SK-N-SH (cell line): ENCODE measurements at regions not wholly inside any gene's neighbourhood (a gene's known extent, or its start where the extent isn't known, plus 50 kb on each side); places are given as distances from the start of the nearest gene placed in this dataset.

Experiments
- CTCF ChIA-PET: fragments of 300-600, 350-600 bp; formaldehyde crosslinking; extraction: SDS; loops from one replicate; lab custom pipeline; 2021; lab: Yijun Ruan, JAX
- POLR2A ChIA-PET: fragments of 350-600 bp; sonication (Branson Sonifier 250); formaldehyde crosslinking; extraction: SDS; loops from one replicate; lab custom pipeline; 2020; ENCODE audit warnings: antibody characterized with exemption, inconsistent platforms; lab: Yijun Ruan, JAX
- DNase-seq: peaks from one replicate; pipeline ENCODE4 v3.0.0; 2012
- H2AFZ ChIP-seq: fragments of 200-600 bp; sonication (generic); 2 replicates; pipeline ENCODE4 v1.8.1; 2016; ENCODE audit warnings: antibody characterized with exemption, mild to moderate bottlenecking, low read depth
- H3F3A ChIP-seq: fragments of 200-600 bp; sonication (generic); replicated peaks from 2 replicates; pipeline ENCODE3; 2016; ENCODE audit warnings: antibody characterized with exemption, mild to moderate bottlenecking; ENCODE audit not compliant: insufficient read depth
- H3K27ac ChIP-seq, 2 experiments: fragments of 200-500 bp in 1 of 2; fragments of 200-600 bp in 1 of 2; sonication (Bioruptor generic) in 1 of 2; sonication (generic), shearing (Covaris generic) in 1 of 2; 2 replicates each; pipeline versions ENCODE4 v1.5.1 to v1.6.1; 2014 to 2016; ENCODE audit warnings: low read depth in 2 of 2, inconsistent platforms in 1 of 2, low read length in 1 of 2, mild to moderate bottlenecking in 1 of 2, mixed read lengths in 1 of 2
- H3K27me3 ChIP-seq: fragments of 200-600 bp; sonication (generic), shearing (Covaris generic); 2 replicates; pipeline ENCODE4 v1.6.1; 2016; ENCODE audit warnings: mixed run types; ENCODE audit not compliant: insufficient read depth
- H3K36me3 ChIP-seq, 2 experiments: fragments of 200-500 bp in 1 of 2; fragments of 200-600 bp in 1 of 2; sonication (Bioruptor generic) in 1 of 2; sonication (generic) in 1 of 2; replicated peaks in 1 of 2; 2 replicates each; pipeline versions ENCODE3 to v1.5.1; 2014 to 2016; ENCODE audit warnings: low read length in 1 of 2, mild to moderate bottlenecking in 1 of 2; ENCODE audit not compliant: insufficient read depth in 2 of 2, control insufficient read depth in 1 of 2
- H3K4me1 ChIP-seq, 2 experiments: fragments of 200-500 bp in 1 of 2; fragments of 200-600 bp in 1 of 2; sonication (Bioruptor generic) in 1 of 2; sonication (generic), shearing (Covaris generic) in 1 of 2; 2 replicates each; pipeline versions ENCODE4 v1.5.1 to v1.6.1; 2014 to 2016; ENCODE audit warnings: low read depth in 1 of 2, low read length in 1 of 2, mixed run types in 1 of 2; ENCODE audit not compliant: insufficient read depth in 2 of 2, control insufficient read depth in 1 of 2
- H3K4me2 ChIP-seq: fragments of 200-600 bp; sonication (generic), shearing (Covaris generic); 2 replicates; pipeline ENCODE4 v1.6.1; 2017; ENCODE audit warnings: mixed run types
- H3K4me3 ChIP-seq, 2 experiments: fragments of 200-500 bp in 1 of 2; fragments of 200-600 bp in 1 of 2; sonication (Bioruptor generic) in 1 of 2; sonication (generic), shearing (Covaris generic) in 1 of 2; 2 replicates each; pipeline versions ENCODE4 v1.5.1 to v1.8.1; 2014 to 2016; ENCODE audit warnings: low read depth in 2 of 2, inconsistent platforms in 1 of 2, low read length in 1 of 2, mild to moderate bottlenecking in 1 of 2, mixed read lengths in 1 of 2, moderate library complexity in 1 of 2
- H3K79me2 ChIP-seq: fragments of 200-600 bp; sonication (generic); 2 replicates; pipeline ENCODE4 v1.8.1; 2017; ENCODE audit warnings: mild to moderate bottlenecking; ENCODE audit not compliant: insufficient read depth
- H3K9ac ChIP-seq: fragments of 200-600 bp; sonication (generic); 2 replicates; pipeline ENCODE4 v1.6.1; 2017; ENCODE audit warnings: mixed run types
- H3K9me2 ChIP-seq: fragments of 200-600 bp; sonication (generic); 2 replicates; pipeline ENCODE4 v1.6.1; 2017; ENCODE audit warnings: mixed run types
- H3K9me3 ChIP-seq: fragments of 200-600 bp; sonication (generic); 2 replicates; pipeline ENCODE4 v1.6.1; 2017; ENCODE audit warnings: mixed run types, mild to moderate bottlenecking, moderate library complexity
- H4K20me1 ChIP-seq: fragments of 200-600 bp; sonication (generic); 2 replicates; pipeline ENCODE4 v1.6.1; 2017; ENCODE audit warnings: mild to moderate bottlenecking, mixed run types; ENCODE audit not compliant: insufficient read depth
- CTCF ChIP-seq: fragments of 200-600 bp; sonication (generic); IDR thresholded peaks from 2 replicates; pipeline ENCODE4 v1.6.1; 2017; ENCODE audit warnings: antibody characterized with exemption, mild to moderate bottlenecking, moderate library complexity
- ELF1 ChIP-seq: IDR thresholded peaks from 2 replicates; pipeline ENCODE4 v1.4.0; 2012
- EZH2phosphoT487 ChIP-seq: fragments of 200-600 bp; sonication (generic); IDR thresholded peaks from 2 replicates; pipeline ENCODE4 v1.6.1; 2017; ENCODE audit warnings: low read depth, mixed run types, mild to moderate bottlenecking, antibody characterized with exemption, moderate library complexity, borderline replicate concordance
- FOXM1 ChIP-seq: IDR thresholded peaks from 2 replicates; pipeline ENCODE4 v1.4.0; 2012; ENCODE audit warnings: low read depth, mild to moderate bottlenecking
- POLR2AphosphoS5 ChIP-seq: IDR thresholded peaks from 2 replicates; pipeline ENCODE4 v1.6.1; 2012; ENCODE audit warnings: low read depth, low read length
- REST ChIP-seq: IDR thresholded peaks from 2 replicates; pipeline ENCODE4 v1.6.1; 2012; ENCODE audit warnings: mild to moderate bottlenecking, low read depth, low read length, moderate library complexity
- RFX5 ChIP-seq: IDR thresholded peaks from 2 replicates; pipeline ENCODE4 v1.6.1; 2012; ENCODE audit warnings: mild to moderate bottlenecking, improper control_type of control experiment, low read length
- RXRA ChIP-seq: IDR thresholded peaks from 2 replicates; pipeline ENCODE4 v1.4.0; 2012; ENCODE audit warnings: low read depth, mild to moderate bottlenecking, borderline replicate concordance
- SMC3 ChIP-seq: IDR thresholded peaks from 2 replicates; pipeline ENCODE4 v1.6.1; 2012; ENCODE audit warnings: low read depth, low read length, improper control_type of control experiment
- TAF1 ChIP-seq: IDR thresholded peaks from 2 replicates; pipeline ENCODE4 v1.6.1; 2012; ENCODE audit warnings: low read depth, mild to moderate bottlenecking, low read length, moderate library complexity, borderline replicate concordance
- WGBS: methylation state at CpG from one replicate; pipeline ENCODE4 v1.1.6; 2017; ENCODE audit warnings: low lambda C conversion rate; 5-methylcytosine and 5-hydroxymethylcytosine counted together

- H3K9me3 ChIP-seq: no peaks in the 10 kb centered on the region
- no peak overlapping the region for H3K4me2 ChIP-seq
- DNase-seq: no peak
- ChIA-PET CTCF (no interaction called here), POLR2A (no interaction called here)
- H2AFZ ChIP-seq: no peak overlapping the region
- no peak overlapping the region for H3K27ac ChIP-seq
- 44% methylated on average over 3 of the region's 3 CpGs for WGBS
- TF ChIP-seq REST (no peak), CTCF (no peak), ELF1 (no peak), RFX5 (no peak), RXRA (no peak)
- H3K79me2 ChIP-seq: no peaks in the 10 kb centered on the region
- no peaks in the 10 kb centered on the region for H3K36me3 ChIP-seq
- H3K27me3 ChIP-seq: no peaks in the 10 kb centered on the region
- H3K9ac ChIP-seq: no peak overlapping the region
- H3F3A ChIP-seq: no peaks in the 10 kb centered on the region
- no peaks in the 10 kb centered on the region for H3K4me1 ChIP-seq
- no peak overlapping the region for H3K4me3 ChIP-seq
- H3K9me2 ChIP-seq: no peaks in the 10 kb centered on the region
- no peaks in the 10 kb centered on the region for H4K20me1 ChIP-seq
These were observed 392.2 kb upstream of the CHST9 start for GRCh38 chr18:27577265-27577664.

GRCh38 chr18:27567434-27567833, 382.3 kb upstream of the CHST9 start:
- Histone ChIP-seq H3K9me3 (no peaks in the 10 kb centered on the region), H2AFZ (no peak overlapping the region), H3K9me2 (no peaks in the 10 kb centered on the region), H3K4me2 (no peak overlapping the region), H3K27ac (no peak overlapping the region), H3K4me3 (no peak overlapping the region), H3F3A (no peaks in the 10 kb centered on the region), H4K20me1 (no peaks in the 10 kb centered on the region), H3K36me3 (no peaks in the 10 kb centered on the region), H3K27me3 (no peaks in the 10 kb centered on the region), H3K4me1 (no peaks in the 10 kb centered on the region), H3K79me2 (no peaks in the 10 kb centered on the region), H3K9ac (no peak overlapping the region)
- POLR2A ChIA-PET: no interaction called here
- 39% methylated on average over 1 of the region's 1 CpG for WGBS
- TF ChIP-seq POLR2AphosphoS5: no peak
- TF ChIP-seq FOXM1: no peak
- TF ChIP-seq SMC3: no peak
- no peak for TF ChIP-seq TAF1
- TF ChIP-seq EZH2phosphoT487: no peak
- DNase-seq: no peak
- CTCF ChIA-PET: no interaction called here
